Activated T-cell treated with anti-CD3 and anti-CD28 coated beads, Interleukin-2, amount 50 U/mL, for 72 hours (primary cell): ENCODE measurements at regions not wholly inside any gene's neighbourhood (a gene's known extent, or its start where the extent isn't known, plus 50 kb on each side); places are given as distances from the start of the nearest gene placed in this dataset.

Experiments
- ATAC-seq, 2 donors: fragments of 150-1000 bp; cut with Tn5 transposase; replicated peaks in 1 of 2; 2 replicates each; pipeline ENCODE4 v1.10.0; 2021; ENCODE audit warnings: moderate library complexity in 2 of 2, mild to moderate bottlenecking in 1 of 2
- DNase-seq, 2 donors: peaks; one replicate each; pipeline ENCODE4 v3.0.0; 2021 to 2022; ENCODE audit warnings: mixed read lengths in 1 of 2
- H3K27ac Mint-ChIP-seq: one replicate; pipeline ENCODE4 v1.8.0; 2022; ENCODE audit warnings: mild to moderate bottlenecking, moderate library complexity, mixed read lengths
- H3K27me3 Mint-ChIP-seq: one replicate; pipeline ENCODE4 v1.8.0; 2022; ENCODE audit warnings: low read depth, mixed read lengths
- H3K36me3 Mint-ChIP-seq, 2 donors: one replicate each; pipeline ENCODE4 v1.8.0; 2022; ENCODE audit warnings: mixed read lengths in 2 of 2, mild to moderate bottlenecking in 1 of 2; ENCODE audit not compliant: insufficient read depth in 2 of 2
- H3K4me1 Mint-ChIP-seq: one replicate; pipeline ENCODE4 v1.8.0; 2022; ENCODE audit warnings: low read depth, mixed read lengths
- H3K4me3 Mint-ChIP-seq, 2 donors: one replicate each; pipeline ENCODE4 v1.8.0; 2022; ENCODE audit warnings: mild to moderate bottlenecking in 2 of 2, mixed read lengths in 2 of 2, moderate library complexity in 2 of 2
- H3K9me3 Mint-ChIP-seq, 2 donors: one replicate each; pipeline ENCODE4 v1.8.0; 2022; ENCODE audit warnings: mixed read lengths in 2 of 2

DNA sequence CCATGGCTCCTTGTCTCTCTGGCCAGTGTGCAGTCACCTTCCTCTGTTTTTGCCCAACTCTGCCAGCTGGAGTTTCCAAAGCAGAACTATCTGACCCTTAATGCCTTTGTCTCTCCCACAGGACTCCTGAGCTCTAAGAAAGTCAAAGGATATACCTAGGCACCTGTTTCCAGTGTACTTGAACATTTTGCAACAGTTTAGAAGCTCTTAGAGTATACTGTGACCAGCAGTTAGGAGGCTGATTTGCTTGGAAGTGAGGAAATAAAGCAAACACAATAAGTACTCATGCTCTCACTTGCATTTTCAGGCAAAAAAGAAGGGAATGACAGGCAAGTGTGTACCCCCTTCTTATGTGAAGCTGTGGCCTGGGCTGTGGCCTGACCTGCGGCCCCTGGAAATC lies 204.3 kb upstream of the PLET1 start:
- Mint-ChIP-seq H3K9me3 (no peaks in the 10 kb centered on the region), H3K27ac (no peak overlapping the region), H3K4me1 (no peaks in the 10 kb centered on the region), H3K27me3 (peaks cover 8% of the 10 kb centered on the region), H3K36me3 (no peaks in the 10 kb centered on the region), H3K4me3 (no peak overlapping the region)
- no peak for ATAC-seq
- DNase-seq, result no peak

DNA sequence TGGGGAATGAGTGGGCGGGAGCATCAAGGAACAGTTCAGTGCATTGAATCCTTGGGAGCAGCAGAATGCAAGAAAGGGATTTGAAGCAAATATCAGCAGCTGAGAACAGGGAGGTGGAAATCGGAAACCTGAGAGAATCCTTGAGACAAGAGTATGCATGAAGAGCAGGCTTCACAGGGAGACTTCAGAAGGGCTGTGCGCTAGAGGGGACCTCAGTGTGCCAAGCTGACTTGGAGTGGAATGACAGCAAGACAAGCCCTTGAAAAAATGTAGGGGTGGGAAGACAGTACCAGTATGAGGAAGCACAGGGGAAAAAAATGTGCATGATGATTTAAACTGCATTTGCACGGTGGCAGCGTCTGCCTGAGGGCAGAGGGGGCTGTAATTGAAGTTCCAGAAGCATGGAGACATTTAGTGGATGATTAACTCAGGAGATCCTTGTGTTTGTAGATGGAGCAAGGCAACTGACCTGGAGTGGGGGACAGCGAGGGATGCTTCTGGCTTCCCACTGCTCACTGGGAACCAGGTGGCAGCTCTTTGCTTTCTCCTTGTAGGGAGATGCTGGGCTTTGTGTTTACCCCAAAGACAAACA lies 204.9 kb upstream of the PLET1 start:
- no peak for ATAC-seq
- DNase-seq, result no peak
- H3K9me3 Mint-ChIP-seq, result no peaks in the 10 kb centered on the region
- no peak overlapping the region for H3K4me3 Mint-ChIP-seq
- H3K4me1 Mint-ChIP-seq, result no peaks in the 10 kb centered on the region
- no peaks in the 10 kb centered on the region for H3K36me3 Mint-ChIP-seq
- H3K27ac Mint-ChIP-seq, result no peak overlapping the region
- peaks cover 8% of the 10 kb centered on the region for H3K27me3 Mint-ChIP-seq

DNA sequence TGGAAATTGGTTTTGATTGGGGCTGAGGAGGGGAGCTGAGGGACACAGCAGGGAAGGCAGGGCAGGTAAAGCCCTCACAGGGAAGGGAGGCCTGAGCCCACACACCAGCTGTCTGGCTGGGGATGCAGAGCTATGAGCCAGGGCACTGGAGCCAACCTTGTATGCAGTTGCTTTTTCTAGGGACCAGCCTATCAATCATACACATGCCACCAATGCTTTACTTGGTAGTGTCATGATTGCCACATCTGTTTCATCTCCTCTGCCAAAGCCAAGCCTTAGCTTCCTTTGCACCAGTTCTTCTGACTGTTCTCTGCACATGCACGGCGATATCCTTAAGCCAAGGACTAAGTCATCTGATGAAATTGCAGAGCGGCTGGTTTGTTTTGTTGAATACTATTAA lies 207.1 kb upstream of the PLET1 start:
- Mint-ChIP-seq H3K9me3 (no peaks in the 10 kb centered on the region), H3K4me3 (no peak overlapping the region), H3K27me3 (peaks cover 8% of the 10 kb centered on the region), H3K4me1 (no peaks in the 10 kb centered on the region), H3K27ac (no peak overlapping the region), H3K36me3 (no peaks in the 10 kb centered on the region)
- ATAC-seq (no peak), DNase-seq (no peak)

DNA sequence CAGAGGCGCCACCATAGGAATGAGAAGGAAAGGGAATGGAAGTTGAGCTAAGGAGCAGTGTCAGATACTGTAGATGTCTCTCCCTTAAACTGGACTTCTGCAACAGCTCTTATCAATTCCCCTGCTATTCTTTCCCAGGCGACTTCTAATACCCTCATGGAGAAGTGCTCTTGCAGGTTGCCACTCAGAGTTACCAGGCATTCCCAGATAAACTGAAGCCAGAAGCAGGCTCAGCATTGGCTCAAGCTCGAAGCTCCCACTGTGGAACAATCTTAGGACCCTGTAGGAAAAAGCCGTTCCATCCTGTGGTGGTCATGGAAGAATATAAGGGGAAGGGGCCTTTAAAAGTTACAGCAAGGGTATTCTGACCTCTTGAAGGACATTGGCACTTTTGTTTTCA lies 208.7 kb upstream of the PLET1 start:
- ATAC-seq (no peak), DNase-seq (no peak)
- H3K27ac Mint-ChIP-seq, result no peak overlapping the region
- H3K27me3 Mint-ChIP-seq, result peaks cover 8% of the 10 kb centered on the region
- no peak overlapping the region for H3K4me3 Mint-ChIP-seq
- H3K9me3 Mint-ChIP-seq, result no peaks in the 10 kb centered on the region
- no peaks in the 10 kb centered on the region for H3K36me3 Mint-ChIP-seq
- H3K4me1 Mint-ChIP-seq, result no peaks in the 10 kb centered on the region

DNA sequence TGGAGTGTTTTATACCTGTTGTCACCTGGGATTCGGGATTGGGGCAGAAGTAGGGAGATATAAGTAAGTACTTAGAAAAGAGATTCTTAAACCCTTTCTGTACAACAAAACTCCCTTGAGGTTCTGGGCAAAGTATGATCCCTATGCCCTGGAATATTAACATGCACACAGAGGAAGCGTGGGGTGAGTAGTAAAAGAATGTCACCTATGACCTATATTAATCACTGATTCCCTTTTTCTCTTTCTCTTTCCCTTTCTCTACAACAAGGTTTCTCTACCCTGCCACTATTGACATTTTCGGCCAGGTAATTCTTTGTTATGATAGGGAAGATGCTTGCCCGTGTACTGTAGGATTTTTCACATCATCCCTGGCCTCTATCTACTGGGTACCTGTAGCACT lies 209.7 kb upstream of the PLET1 start:
- Mint-ChIP-seq H3K9me3 (no peaks in the 10 kb centered on the region), H3K4me3 (no peak overlapping the region), H3K27me3 (peaks cover 4% of the 10 kb centered on the region), H3K36me3 (no peaks in the 10 kb centered on the region), H3K27ac (no peak overlapping the region), H3K4me1 (no peaks in the 10 kb centered on the region)
- DNase-seq, result no peak
- no peak for ATAC-seq

DNA sequence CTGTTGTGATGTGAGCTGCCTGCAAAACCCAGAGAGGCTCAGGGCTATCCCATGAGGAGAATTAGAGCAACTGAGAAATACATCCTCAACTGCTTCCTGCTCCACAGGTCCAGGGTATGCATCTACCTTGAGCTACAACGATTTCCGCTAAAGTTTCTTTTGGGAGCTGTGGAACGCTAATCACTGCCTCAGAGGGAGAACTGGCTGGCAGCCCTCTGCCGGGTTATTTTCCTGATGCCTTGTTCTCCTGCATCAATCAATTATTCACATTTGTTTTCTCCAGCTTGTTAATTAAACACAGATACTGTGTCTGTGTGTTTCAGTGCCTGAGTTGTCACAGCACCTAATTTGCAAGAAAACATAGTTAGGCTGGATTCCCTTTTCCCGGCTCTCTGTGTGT lies 211.1 kb upstream of the PLET1 start:
- Mint-ChIP-seq H3K27ac (no peak overlapping the region), H3K4me1 (no peaks in the 10 kb centered on the region), H3K36me3 (no peaks in the 10 kb centered on the region), H3K27me3 (no peaks in the 10 kb centered on the region), H3K4me3 (no peak overlapping the region), H3K9me3 (no peaks in the 10 kb centered on the region)
- ATAC-seq, result no peak
- no peak for DNase-seq

DNA sequence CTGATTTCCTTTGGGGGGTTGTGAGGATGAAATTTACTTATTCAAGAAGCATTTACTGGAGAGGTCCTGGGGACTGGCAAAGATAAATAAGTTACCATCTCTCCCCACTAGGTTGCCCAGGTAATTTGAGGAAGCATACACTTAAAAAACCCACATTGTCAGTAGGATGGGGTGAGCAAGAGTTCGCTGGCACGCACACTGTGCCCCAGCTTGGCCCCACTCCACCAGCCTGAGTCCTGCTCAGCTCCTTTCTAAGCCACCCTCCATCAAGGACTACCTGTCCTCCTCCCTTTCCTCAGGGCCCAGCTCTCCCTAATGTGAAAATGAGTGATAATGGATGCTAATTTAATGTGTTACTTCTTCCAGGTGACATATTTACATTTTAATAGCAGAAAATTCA lies 216.5 kb upstream of the PLET1 start:
- Mint-ChIP-seq H3K27ac (no peak overlapping the region), H3K4me1 (no peaks in the 10 kb centered on the region), H3K4me3 (no peak overlapping the region), H3K36me3 (no peaks in the 10 kb centered on the region), H3K27me3 (no peaks in the 10 kb centered on the region), H3K9me3 (peaks cover 0 to 1% of the 10 kb centered on the region in 2 donors)
- DNase-seq (no peak), ATAC-seq (no peak)

DNA sequence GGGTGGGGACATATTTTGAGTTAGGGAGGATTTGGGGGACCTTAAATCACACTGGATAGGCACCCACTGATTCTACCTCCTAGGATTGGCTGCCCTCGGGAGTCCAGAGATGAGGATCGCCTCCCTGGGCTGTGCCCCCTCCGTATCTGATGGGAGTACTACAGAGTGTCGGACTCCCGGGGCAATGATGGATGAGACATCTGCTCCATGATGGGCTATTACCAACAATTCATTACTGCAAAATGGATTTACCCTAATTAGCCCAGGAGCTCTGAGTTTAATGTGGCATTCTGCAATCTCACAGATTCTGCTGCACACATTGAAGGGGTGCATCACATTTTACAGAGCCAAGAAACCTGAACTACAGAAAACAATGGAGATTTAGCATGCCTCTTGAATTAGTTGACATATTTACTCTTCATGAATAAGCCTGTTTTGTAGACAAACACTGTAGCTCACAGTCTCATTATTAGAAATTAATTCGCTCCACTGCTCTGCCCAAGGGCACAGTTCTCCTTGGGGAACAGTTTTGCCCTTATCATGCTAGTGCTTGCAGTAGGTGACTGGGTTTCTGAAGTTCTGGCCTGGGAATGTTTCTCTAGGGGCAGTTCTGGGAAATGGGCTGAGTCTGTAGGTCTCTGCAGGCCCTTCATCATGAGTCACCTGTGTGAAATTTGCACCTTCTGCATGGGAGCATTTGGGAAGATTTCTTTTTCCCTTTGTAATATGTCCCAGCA lies 217.1 kb upstream of the PLET1 start:
- Mint-ChIP-seq H3K27ac (no peak overlapping the region), H3K36me3 (no peaks in the 10 kb centered on the region), H3K4me1 (no peaks in the 10 kb centered on the region), H3K27me3 (peaks cover 4% of the 10 kb centered on the region), H3K4me3 (no peak overlapping the region), H3K9me3 (peaks cover 0 to 1% of the 10 kb centered on the region in 2 donors)
- DNase-seq (no peak), ATAC-seq (no peak)

DNA sequence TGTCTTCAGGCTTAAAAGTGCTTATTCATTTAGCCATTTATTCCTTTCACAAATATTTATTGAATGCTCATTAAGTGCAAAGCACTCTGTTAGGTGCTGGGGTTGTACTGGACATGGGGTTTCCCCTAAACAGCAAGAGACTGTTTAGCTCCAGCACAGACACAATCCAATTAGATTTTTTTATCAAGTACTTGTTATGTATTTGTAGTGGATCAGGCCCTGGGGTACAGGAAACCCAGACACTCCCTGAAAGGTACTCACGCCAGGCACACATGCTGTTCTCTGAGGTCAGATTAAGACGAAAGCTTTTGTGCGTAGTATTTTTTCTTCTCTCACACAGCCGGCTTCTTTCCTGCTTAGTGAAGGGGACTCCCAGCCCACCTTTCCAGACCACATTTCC lies 218.1 kb upstream of the PLET1 start:
- Mint-ChIP-seq H3K27me3 (peaks cover 5% of the 10 kb centered on the region), H3K36me3 (no peaks in the 10 kb centered on the region), H3K4me3 (no peak overlapping the region), H3K4me1 (no peaks in the 10 kb centered on the region), H3K27ac (no peak overlapping the region), H3K9me3 (peaks cover 0 to 1% of the 10 kb centered on the region in 2 donors)
- ATAC-seq, result no peak
- no peak for DNase-seq

DNA sequence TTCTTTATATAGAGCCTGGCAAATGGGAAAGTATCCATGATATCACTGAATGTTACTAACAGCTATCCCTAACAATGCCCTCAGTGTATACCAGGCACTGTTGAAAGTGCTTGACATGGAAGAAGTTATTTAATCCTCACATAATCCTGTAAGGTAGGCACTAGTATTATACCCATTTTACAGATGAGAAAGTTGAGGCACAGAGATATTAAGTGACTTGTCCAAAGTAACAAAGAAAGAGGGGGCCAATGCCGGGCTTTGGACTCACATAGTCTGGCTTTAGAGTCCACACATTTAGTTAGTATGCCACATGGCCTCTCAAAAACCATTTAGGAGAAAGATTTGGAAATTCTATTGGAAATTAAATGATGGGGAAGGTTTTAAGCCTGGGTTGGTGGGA lies 220.8 kb upstream of the PLET1 start:
- H3K27ac Mint-ChIP-seq, result no peak overlapping the region
- no peak overlapping the region for H3K4me3 Mint-ChIP-seq
- H3K36me3 Mint-ChIP-seq, result no peaks in the 10 kb centered on the region
- ATAC-seq (no peak), DNase-seq (no peak)
- H3K4me1 Mint-ChIP-seq, result no peaks in the 10 kb centered on the region
- H3K9me3 Mint-ChIP-seq, result peaks cover 0 to 1% of the 10 kb centered on the region in 2 donors
- peaks cover 5% of the 10 kb centered on the region for H3K27me3 Mint-ChIP-seq

DNA sequence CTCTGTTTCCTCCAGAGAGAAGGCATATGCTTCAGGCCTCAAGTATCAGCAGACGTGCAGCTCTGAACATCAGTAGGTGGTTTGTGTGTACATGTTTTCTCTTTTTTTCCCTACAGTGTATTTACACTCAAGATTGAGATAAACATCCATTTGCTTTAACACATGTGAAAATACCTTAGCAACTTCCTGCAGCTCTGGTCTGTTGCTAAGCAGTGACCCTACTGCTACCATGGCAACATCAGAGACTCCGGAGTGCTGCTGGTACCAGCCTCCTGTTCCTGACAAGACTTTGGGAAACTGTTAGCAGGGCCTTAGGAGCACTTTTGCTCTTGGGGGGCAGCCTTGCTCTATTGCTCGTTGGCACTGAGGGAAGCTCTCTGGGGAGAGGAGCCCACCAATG lies 221.2 kb upstream of the PLET1 start:
- peaks cover 5% of the 10 kb centered on the region for H3K27me3 Mint-ChIP-seq

DNA sequence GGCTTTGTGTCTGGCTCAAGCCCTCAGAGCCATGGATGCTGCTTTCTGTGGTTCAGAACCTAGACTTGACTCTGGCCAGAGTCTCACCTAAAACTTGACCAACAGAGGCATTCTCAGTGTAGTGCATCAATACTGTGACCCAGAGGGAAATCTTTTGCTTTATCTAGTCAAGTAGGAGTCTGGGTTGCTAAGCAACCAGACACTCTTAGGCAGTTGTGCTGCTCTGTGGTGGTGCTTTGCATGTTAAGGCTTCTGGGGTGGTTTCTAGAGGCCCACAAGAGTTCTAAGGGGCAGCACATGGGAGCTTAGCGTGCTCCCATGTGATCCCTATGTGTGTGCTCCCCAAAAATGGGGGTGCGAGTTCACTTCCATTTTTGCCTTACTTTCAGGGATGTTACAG lies 224.6 kb upstream of the PLET1 start:
- DNase-seq (no peak), ATAC-seq (no peak)
- Mint-ChIP-seq H3K4me1 (no peaks in the 10 kb centered on the region), H3K27me3 (peaks cover 5% of the 10 kb centered on the region), H3K27ac (no peak overlapping the region), H3K9me3 (peaks cover 0 to 1% of the 10 kb centered on the region in 2 donors), H3K4me3 (no peak overlapping the region), H3K36me3 (no peaks in the 10 kb centered on the region)

More for the DNA sequence above, 221.2 kb upstream of the PLET1 start:
- H3K4me1 Mint-ChIP-seq, result no peaks in the 10 kb centered on the region
- H3K9me3 Mint-ChIP-seq, result peaks cover 0 to 1% of the 10 kb centered on the region in 2 donors
- ATAC-seq, result no peak
- H3K4me3 Mint-ChIP-seq, result no peak overlapping the region
- DNase-seq, result no peak
- no peak overlapping the region for H3K27ac Mint-ChIP-seq
- H3K36me3 Mint-ChIP-seq, result no peaks in the 10 kb centered on the region

DNA sequence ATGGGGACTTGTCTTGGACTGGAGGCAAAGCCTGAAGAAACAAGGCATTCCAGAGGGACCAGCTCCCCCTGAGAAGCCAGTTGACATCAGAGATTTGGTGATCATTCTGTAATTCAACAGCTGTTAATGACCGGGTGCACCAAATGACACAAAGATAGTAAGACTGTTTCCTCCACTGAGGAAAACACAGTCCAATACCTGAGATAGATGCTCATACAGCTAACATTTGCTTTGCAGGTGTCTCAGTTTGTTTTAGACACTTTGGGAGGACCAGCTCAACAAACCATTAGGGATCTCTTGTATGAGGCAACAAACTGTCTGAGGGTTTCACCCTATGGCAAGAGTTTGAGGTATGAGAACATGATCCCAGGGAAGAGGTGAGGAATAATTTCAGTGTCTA lies 237.2 kb upstream of the PLET1 start:
- Mint-ChIP-seq H3K36me3 (no peaks in the 10 kb centered on the region), H3K27me3 (peaks cover 5% of the 10 kb centered on the region), H3K9me3 (no peaks in the 10 kb centered on the region), H3K4me3 (no peak overlapping the region), H3K27ac (no peak overlapping the region), H3K4me1 (no peaks in the 10 kb centered on the region)
- ATAC-seq (no peak), DNase-seq (no peak)

DNA sequence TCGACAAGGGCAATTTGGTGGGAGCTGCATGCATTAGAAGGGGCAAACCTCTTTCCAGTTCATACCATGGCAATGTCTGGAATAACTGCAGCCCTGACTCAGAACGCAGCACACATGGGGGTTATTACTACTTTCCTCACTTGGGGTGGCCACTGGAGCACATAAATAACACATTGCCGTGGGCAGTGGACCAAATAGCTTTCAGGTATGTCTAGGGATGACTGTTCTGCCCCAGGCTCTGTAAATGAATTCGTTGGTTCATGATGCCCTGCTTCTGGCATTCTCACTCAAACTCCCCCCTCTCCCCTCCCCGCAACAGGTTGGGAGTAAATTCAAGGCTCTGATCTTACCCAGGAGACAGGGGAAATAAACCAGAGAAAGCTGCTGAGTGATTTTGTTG lies 238.0 kb upstream of the PLET1 start:
- H3K4me3 Mint-ChIP-seq, result no peak overlapping the region

More for the DNA sequence above, 238.0 kb upstream of the PLET1 start:
- Mint-ChIP-seq H3K27ac (no peak overlapping the region), H3K4me1 (no peaks in the 10 kb centered on the region), H3K36me3 (no peaks in the 10 kb centered on the region), H3K9me3 (no peaks in the 10 kb centered on the region), H3K27me3 (peaks cover 5% of the 10 kb centered on the region)
- ATAC-seq (no peak), DNase-seq (no peak)
